ENCODE measurements at regions not wholly inside any gene's neighbourhood (a gene's known extent, or its start where the extent isn't known, plus 50 kb on each side); places are given as distances from the start of the nearest gene placed in this dataset.

DNA sequence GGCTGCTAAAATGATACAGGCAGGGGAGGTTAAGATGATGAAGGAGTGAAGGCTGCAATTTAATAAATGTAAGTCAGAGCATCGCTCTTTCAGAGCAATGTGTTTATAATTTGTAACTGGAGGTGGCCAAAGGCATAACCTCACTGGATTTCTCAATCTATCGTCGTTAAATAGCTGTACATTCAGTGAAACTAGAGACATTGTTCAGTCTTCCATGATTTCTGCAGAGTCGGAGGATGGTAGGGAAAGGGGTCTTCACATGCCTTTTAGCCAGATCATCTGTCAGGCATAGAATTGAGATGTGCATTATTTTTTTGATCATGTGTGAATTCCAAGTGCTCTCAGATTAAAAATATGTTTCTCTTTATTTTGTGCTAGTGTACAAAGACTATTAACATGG lies 315.4 kb downstream of the OXSM start:
- no peak for TF ChIP-seq POLR2A (IDR thresholded peaks at IDR 0.05; ENCODE audit: extremely low read depth, insufficient read length)
- TF ChIP-seq, protein P1, sequence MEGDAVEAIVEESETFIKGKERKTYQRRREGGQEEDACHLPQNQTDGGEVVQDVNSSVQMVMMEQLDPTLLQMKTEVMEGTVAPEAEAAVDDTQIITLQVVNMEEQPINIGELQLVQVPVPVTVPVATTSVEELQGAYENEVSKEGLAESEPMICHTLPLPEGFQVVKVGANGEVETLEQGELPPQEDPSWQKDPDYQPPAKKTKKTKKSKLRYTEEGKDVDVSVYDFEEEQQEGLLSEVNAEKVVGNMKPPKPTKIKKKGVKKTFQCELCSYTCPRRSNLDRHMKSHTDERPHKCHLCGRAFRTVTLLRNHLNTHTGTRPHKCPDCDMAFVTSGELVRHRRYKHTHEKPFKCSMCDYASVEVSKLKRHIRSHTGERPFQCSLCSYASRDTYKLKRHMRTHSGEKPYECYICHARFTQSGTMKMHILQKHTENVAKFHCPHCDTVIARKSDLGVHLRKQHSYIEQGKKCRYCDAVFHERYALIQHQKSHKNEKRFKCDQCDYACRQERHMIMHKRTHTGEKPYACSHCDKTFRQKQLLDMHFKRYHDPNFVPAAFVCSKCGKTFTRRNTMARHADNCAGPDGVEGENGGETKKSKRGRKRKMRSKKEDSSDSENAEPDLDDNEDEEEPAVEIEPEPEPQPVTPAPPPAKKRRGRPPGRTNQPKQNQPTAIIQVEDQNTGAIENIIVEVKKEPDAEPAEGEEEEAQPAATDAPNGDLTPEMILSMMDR (IDR thresholded peaks at IDR 0.05; ENCODE audit: low read depth, low read length) = no peak
- TF ChIP-seq, protein P2, sequence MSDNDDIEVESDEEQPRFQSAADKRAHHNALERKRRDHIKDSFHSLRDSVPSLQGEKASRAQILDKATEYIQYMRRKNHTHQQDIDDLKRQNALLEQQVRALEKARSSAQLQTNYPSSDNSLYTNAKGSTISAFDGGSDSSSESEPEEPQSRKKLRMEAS (IDR thresholded peaks at IDR 0.05; ENCODE audit: low read depth, low read length) = no peak
- no peak for TF ChIP-seq MYC (IDR thresholded peaks at IDR 0.05; ENCODE audit: low read depth, low read length)
